GM12892 (cell line): ENCODE measurements at regions not wholly inside any gene's neighbourhood (a gene's known extent, or its start where the extent isn't known, plus 50 kb on each side); places are given as distances from the start of the nearest gene placed in this dataset.

Source experiments
- POLR2A ChIP-seq: IDR thresholded peaks from 2 replicates; pipeline ENCODE4 v1.6.1; 2011; ENCODE audit warnings: low read depth, low read length, control low read depth
- TAF1 ChIP-seq: IDR thresholded peaks from 2 replicates; pipeline ENCODE4 v1.6.1; 2011; ENCODE audit warnings: low read depth, mild to moderate bottlenecking, control low read depth, low read length, borderline replicate concordance

DNA sequence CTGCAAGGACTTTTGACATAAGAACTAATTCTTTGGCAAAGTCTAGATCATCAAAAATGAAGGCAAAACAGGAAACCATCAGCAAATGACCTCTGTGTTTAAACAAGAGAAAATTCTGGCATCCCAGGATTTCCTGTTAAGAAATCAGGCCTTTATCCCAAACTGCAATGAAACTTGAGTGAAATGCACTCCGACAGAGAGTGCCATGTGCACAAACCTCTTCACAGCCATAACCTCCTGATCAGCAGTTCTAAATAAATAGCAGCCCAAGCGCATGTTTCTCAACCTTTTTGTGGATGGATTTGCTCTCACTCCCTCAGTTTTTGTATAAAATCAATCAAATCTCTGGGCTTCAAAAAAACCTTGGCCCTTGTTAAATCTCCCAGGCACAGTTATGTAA lies 107.7 kb upstream of the EEPD1 start:
- TF ChIP-seq POLR2A: no peak
- TF ChIP-seq TAF1: no peak
